Astrocyte (in vitro differentiated cells and primary cell): ENCODE measurements at regions not wholly inside any gene's neighbourhood (a gene's known extent, or its start where the extent isn't known, plus 50 kb on each side); places are given as distances from the start of the nearest gene placed in this dataset.

ENCODE experiments used
- DNase-seq: peaks from one replicate; pipeline ENCODE4 v3.0.0-alpha.2; 2010; ENCODE audit warnings: low read depth
- FAIRE-seq: peaks from 2 replicates; lab custom pipeline; 2011; peaks lifted over from hg19 to GRCh38; lab: Jason Lieb, UNC
- H2AFZ ChIP-seq: 2 replicates; pipeline ENCODE4 v1.6.0; 2012; ENCODE audit warnings: low read depth, low read length, inconsistent platforms
- H3K27ac ChIP-seq: 2 replicates; pipeline ENCODE4 v1.5.1; 2011; ENCODE audit warnings: low read depth, low read length, inconsistent platforms
- H3K27me3 ChIP-seq: 2 replicates; pipeline ENCODE4 v1.6.0; 2011; ENCODE audit warnings: low read length, inconsistent platforms; ENCODE audit not compliant: insufficient read depth
- H3K36me3 ChIP-seq: 2 replicates; pipeline ENCODE4 v1.5.1; 2011; ENCODE audit warnings: low read length, inconsistent platforms; ENCODE audit not compliant: insufficient read depth
- H3K4me1 ChIP-seq: 2 replicates; pipeline ENCODE4 v1.5.1; 2011; ENCODE audit warnings: low read length, inconsistent platforms; ENCODE audit not compliant: insufficient read depth
- H3K4me2 ChIP-seq: 2 replicates; pipeline ENCODE4 v1.6.0; 2012; ENCODE audit warnings: low read length, inconsistent platforms
- H3K4me3 ChIP-seq: 2 replicates; pipeline ENCODE4 v1.5.1; 2011; ENCODE audit warnings: low read depth, mild to moderate bottlenecking, low read length, inconsistent platforms; ENCODE audit not compliant: insufficient read depth
- H3K79me2 ChIP-seq: 2 replicates; pipeline ENCODE4 v1.6.0; 2012; ENCODE audit warnings: mild to moderate bottlenecking, low read length, inconsistent platforms; ENCODE audit not compliant: insufficient read depth
- H3K9ac ChIP-seq: 2 replicates; pipeline ENCODE4 v1.6.0; 2012; ENCODE audit warnings: mild to moderate bottlenecking, low read length, inconsistent platforms
- H3K9me3 ChIP-seq: 2 replicates; pipeline ENCODE4 v1.5.1; 2012; ENCODE audit warnings: low read depth, mild to moderate bottlenecking, low read length, inconsistent platforms; ENCODE audit not compliant: insufficient read depth
- H4K20me1 ChIP-seq: 2 replicates; pipeline ENCODE4 v1.6.0; 2012; ENCODE audit warnings: low read length, inconsistent platforms; ENCODE audit not compliant: insufficient read depth
- H3K27ac Mint-ChIP-seq: one replicate; pipeline ENCODE4 v1.8.0; 2021; ENCODE audit warnings: mild to moderate bottlenecking, mixed read lengths; ENCODE audit not compliant: unreplicated experiment
- H3K27me3 Mint-ChIP-seq: one replicate; pipeline ENCODE4 v1.8.0; 2021; ENCODE audit warnings: low read depth, mixed read lengths; ENCODE audit not compliant: unreplicated experiment
- H3K36me3 Mint-ChIP-seq: one replicate; pipeline ENCODE4 v1.8.0; 2021; ENCODE audit warnings: low read depth, mixed read lengths; ENCODE audit not compliant: unreplicated experiment
- H3K4me1 Mint-ChIP-seq: one replicate; pipeline ENCODE4 v1.8.0; 2021; ENCODE audit warnings: low read depth, mixed read lengths; ENCODE audit not compliant: unreplicated experiment
- H3K4me3 Mint-ChIP-seq: one replicate; pipeline ENCODE4 v1.8.0; 2021; ENCODE audit warnings: mild to moderate bottlenecking, moderate library complexity, mixed read lengths; ENCODE audit not compliant: unreplicated experiment
- H3K9me3 Mint-ChIP-seq: one replicate; pipeline ENCODE4 v1.8.0; 2021; ENCODE audit warnings: mild to moderate bottlenecking, mixed read lengths; ENCODE audit not compliant: unreplicated experiment
- EZH2 ChIP-seq: IDR thresholded peaks from 2 replicates; pipeline ENCODE4 v1.6.1; 2012; ENCODE audit warnings: mild to moderate bottlenecking, low read length, inconsistent platforms; ENCODE audit not compliant: insufficient read depth
- TF ChIP-seq, protein P1 (sequence below): IDR thresholded peaks from 2 replicates; pipeline ENCODE4 v1.5.1; 2011; ENCODE audit warnings: low read depth, mild to moderate bottlenecking, inconsistent platforms, low read length, moderate library complexity; ENCODE audit not compliant: insufficient read depth

DNA sequence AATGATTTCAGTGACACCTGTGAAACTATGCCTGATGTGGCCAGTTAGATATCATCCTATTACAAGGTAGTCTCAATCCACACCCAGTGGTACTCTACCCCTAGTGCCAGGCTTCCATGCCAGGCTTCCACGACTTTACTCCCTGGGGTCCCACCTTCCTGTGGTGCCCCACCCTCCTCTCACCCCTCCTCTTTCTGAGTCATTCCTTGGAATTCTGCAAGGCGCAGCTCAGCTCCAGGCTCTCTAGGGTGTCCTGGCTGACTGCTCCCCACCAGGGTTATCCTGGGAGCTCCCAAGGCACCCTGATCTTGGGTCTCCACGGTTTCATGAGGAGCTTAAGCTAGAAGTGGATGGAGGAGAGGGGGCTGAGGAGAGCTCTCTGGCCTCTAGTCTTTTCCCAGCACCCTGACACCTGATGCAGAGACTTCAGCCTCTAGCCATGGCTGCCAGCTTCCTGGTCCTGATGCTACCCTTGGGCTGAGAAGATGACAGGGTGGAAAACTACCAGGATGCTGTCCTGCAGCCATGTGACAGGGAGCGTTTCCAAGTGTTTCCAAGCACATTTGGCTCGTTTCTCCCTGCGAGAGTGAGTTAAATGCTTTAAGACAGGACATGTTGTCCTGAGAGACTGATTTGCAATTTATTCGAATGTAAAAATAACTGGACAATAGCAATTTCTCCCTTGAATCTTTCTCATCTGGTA, 1461.2 kb downstream of the TBC1D22A start:
- no peak overlapping the region for H3K4me3 ChIP-seq
- no peak overlapping the region for H3K27ac ChIP-seq
- no peak overlapping the region for H3K4me3 Mint-ChIP-seq
- TF ChIP-seq EZH2 = no peak
- TF ChIP-seq, protein P1, sequence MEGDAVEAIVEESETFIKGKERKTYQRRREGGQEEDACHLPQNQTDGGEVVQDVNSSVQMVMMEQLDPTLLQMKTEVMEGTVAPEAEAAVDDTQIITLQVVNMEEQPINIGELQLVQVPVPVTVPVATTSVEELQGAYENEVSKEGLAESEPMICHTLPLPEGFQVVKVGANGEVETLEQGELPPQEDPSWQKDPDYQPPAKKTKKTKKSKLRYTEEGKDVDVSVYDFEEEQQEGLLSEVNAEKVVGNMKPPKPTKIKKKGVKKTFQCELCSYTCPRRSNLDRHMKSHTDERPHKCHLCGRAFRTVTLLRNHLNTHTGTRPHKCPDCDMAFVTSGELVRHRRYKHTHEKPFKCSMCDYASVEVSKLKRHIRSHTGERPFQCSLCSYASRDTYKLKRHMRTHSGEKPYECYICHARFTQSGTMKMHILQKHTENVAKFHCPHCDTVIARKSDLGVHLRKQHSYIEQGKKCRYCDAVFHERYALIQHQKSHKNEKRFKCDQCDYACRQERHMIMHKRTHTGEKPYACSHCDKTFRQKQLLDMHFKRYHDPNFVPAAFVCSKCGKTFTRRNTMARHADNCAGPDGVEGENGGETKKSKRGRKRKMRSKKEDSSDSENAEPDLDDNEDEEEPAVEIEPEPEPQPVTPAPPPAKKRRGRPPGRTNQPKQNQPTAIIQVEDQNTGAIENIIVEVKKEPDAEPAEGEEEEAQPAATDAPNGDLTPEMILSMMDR = no peak
- no peak for DNase-seq
- no peaks in the 10 kb centered on the region for H3K36me3 ChIP-seq
- no peaks in the 10 kb centered on the region for H3K4me1 Mint-ChIP-seq
- FAIRE-seq = no peak
- H3K27me3 ChIP-seq = no peaks in the 10 kb centered on the region
- no peak overlapping the region for H2AFZ ChIP-seq
- no peaks in the 10 kb centered on the region for H3K36me3 Mint-ChIP-seq
- H3K27ac Mint-ChIP-seq = no peak overlapping the region
- no peaks in the 10 kb centered on the region for H4K20me1 ChIP-seq
- no peak overlapping the region for H3K4me2 ChIP-seq
- H3K27me3 Mint-ChIP-seq = peaks cover 26% of the 10 kb centered on the region
- no peaks in the 10 kb centered on the region for H3K79me2 ChIP-seq
- H3K4me1 ChIP-seq = no peaks in the 10 kb centered on the region
- no peak overlapping the region for H3K9ac ChIP-seq
- H3K9me3 Mint-ChIP-seq = peaks cover 1% of the 10 kb centered on the region
- H3K9me3 ChIP-seq = peaks cover 18% of the 10 kb centered on the region

DNA sequence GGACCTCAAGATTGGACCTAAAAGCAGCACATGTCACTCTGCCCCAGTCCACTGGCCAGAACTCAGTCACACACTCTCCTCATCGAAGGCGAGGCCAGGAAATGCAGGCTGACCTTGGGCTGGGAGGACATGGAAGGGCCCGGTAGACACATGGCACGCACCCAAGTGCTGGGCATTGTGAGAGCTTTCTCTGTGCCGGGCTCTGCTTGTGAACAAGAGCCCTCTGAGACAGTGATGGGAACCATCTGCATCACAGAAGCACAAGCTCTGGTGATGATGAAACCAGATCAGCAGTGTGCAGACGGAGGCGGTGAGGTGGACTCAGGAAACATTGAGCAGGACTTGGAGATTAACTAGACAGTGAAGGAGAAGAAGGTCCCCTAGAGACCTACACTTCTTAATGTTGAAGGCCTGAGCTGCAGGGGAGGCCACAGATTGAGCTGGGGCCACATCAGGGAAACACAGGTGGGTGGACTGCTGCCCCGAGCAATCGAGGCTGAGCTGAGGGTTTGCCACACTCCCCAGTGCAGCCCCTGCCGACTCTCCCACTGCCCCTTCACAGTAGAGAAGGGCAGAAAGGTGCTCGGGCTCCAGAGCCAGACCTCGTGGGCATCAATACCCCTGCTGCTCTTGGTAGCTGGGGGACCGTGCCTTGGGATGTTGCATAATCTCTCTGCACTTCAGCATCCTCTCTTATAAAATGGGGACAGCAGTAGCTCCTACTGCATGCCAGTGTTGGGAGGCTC, 1460.5 kb downstream of the TBC1D22A start:
- H3K79me2 ChIP-seq = no peaks in the 10 kb centered on the region
- no peak overlapping the region for H3K27ac ChIP-seq
- H3K4me3 ChIP-seq = no peak overlapping the region
- H3K4me1 ChIP-seq = no peaks in the 10 kb centered on the region
- H3K4me2 ChIP-seq = no peak overlapping the region
- DNase-seq = no peak
- peaks cover 18% of the 10 kb centered on the region for H3K9me3 ChIP-seq
- H3K9ac ChIP-seq = no peak overlapping the region
- no peaks in the 10 kb centered on the region for H3K4me1 Mint-ChIP-seq
- no peaks in the 10 kb centered on the region for H3K36me3 Mint-ChIP-seq
- no peaks in the 10 kb centered on the region for H4K20me1 ChIP-seq
- no peak overlapping the region for H2AFZ ChIP-seq
- TF ChIP-seq EZH2 = no peak
- TF ChIP-seq, protein P1 = no peak
- peaks cover 24% of the 10 kb centered on the region for H3K27me3 Mint-ChIP-seq
- H3K4me3 Mint-ChIP-seq = no peak overlapping the region
- H3K9me3 Mint-ChIP-seq = no peaks in the 10 kb centered on the region
- no peaks in the 10 kb centered on the region for H3K36me3 ChIP-seq
- no peak for FAIRE-seq
- H3K27me3 ChIP-seq = no peaks in the 10 kb centered on the region
- no peak overlapping the region for H3K27ac Mint-ChIP-seq
